ENCODE measurements at regions not wholly inside any gene's neighbourhood (a gene's known extent, or its start where the extent isn't known, plus 50 kb on each side); places are given as distances from the start of the nearest gene placed in this dataset.

DNA sequence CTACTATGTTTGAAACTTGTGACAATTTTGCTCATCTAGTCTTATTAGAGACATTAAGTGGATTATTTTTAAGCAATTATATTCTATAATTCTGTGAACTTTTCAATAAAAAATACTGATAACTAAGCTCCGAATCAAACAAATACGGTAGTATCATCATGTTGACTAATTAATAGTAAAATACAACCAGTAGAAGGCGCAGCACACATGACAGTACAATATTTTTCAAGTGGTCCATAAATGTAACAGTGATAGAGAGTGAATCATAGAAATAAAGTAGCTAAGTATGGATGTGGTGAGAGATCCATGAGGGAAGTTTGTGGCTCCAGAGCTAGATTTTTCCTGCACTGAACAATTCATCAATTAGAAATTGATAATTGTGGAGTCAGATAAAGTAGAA, 666.2 kb downstream of the KCTD8 start:
- DNase-seq (ENCODE audit: low spot score): no peak

DNA sequence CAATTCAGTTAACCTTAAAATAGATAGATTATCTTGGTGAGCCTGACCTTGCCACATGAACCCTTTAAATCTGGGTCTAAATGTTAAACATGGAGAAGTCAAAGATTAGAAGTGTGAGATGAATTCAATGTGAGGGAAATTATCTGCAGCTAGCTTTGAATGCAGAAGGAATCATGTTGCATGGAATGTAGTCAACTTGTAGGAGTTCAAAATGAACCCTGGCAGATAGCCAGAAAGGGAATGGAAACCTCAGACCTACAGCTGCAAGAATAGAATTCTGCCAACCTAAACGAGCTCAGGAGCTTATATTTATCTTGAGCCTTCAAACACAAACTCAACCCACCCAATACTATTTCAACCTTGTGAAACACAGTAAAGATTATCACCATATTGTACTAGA, 632.5 kb downstream of the KCTD8 start:
- DNase-seq (ENCODE audit: low spot score): no peak

DNA sequence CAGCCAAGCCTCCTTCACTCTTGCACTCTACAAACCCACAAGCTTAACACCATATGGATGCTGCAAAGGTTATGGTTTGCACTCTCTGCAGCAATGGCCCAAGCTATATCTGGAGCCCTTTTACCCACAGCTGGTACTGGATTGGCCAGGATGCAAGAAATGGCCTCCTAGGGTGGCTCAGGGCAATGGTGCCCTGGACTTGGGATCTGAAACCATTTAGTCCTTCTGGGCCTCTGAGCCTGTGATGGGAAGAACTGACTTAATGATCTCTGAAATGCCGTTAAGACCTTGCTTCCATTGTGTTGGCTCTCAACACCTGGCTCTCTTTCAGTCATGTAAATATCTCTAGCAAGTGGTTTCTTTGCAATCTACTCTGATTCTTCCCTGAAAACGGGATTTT, 626.0 kb downstream of the KCTD8 start:
- no peak for DNase-seq (ENCODE audit: low spot score)

DNA sequence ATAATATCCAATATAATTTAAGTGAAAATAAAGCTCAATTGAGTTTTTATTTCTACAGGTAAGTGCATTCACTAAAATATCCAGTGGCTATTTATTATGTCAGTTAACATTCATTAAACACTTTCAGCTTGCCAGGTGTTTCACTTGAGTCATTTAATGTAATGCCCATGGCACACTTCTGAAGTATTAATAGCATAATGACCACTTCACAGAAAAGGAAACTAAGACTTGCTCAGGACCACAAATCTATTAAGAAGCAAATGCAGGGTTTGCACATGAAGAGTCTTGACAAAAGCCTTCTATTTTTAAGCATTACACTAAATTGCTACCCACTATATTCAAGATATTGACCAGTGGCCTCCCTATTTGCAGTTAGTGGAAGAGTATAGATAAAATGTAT, 612.7 kb downstream of the KCTD8 start:
- no peak for DNase-seq (ENCODE audit: low spot score)

DNA sequence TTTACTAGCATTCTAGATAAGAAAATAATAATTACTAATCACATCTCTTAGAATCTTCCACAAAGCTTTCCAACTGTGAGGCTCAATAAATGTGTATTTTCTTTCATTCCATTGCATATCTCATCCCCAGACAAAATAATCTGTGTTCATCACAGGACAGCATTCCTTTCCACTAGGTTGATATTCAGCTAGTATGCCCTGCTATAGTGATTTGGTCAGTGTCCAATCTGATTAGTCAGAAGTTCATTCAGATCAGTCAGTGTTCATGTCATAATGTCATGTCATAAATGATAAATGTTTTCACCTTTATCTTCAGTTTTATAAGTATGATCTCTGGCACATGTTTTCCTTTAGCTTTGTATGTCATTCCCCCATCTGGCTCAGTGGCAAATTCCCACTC, 611.4 kb downstream of the KCTD8 start:
- no peak for DNase-seq (ENCODE audit: low spot score)

DNA sequence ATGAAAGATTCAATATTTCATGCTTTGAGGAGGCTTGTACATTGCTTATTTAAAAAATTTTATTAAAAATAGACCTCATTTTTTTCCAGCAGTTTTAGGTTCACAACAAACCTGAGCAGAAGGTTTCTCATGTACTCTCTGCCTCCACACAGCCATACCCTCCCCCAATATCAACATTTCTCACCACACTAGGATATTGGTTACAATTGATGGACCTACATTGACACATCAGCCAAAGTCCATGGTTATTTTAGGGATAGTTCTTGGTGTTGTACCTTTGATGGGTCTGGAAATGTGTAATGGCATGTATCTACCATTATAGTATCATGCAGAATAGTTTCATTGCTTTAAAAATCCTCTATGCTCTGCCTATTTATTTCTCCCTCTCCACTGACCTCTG, 611.0 kb downstream of the KCTD8 start:
- DNase-seq (ENCODE audit: low spot score): no peak

DNA sequence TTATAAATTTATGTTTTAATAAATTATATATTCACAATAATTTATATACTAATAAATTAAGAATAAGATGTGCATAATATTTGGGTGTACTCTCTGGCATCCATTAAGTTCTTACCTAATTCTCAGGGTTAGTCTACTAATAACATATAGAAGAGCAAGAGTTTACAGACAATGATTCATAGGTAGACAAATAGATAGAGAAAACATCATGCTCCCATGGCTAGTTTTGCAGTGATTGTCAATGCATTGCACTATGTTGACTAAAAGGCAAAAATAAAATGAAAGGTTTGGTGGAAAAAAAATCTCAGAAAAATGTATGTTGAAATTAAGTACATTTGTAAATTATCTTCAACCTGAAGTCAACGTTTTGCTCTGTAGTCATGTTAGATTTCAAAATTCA, 606.0 kb downstream of the KCTD8 start:
- DNase-seq (ENCODE audit: low spot score): no peak

DNA sequence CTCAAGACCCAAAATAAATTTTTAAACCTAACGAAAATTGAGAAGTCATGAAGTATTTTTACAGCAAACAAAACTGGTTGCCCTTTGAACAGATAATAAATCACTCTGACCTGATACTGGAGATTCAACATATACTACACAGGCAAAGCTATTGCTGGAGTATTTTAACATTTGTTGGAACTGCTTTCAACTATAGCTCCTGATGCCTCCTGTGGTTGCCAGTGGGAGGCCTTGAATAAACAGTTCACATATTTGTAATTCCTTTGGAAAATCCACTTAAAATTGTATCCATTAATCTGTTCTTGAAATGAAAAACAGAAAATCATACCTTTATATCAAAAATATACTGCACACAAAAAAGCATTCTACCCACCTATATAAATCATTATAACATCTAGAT, 605.1 kb downstream of the KCTD8 start:
- no peak for DNase-seq (ENCODE audit: low spot score)

DNA sequence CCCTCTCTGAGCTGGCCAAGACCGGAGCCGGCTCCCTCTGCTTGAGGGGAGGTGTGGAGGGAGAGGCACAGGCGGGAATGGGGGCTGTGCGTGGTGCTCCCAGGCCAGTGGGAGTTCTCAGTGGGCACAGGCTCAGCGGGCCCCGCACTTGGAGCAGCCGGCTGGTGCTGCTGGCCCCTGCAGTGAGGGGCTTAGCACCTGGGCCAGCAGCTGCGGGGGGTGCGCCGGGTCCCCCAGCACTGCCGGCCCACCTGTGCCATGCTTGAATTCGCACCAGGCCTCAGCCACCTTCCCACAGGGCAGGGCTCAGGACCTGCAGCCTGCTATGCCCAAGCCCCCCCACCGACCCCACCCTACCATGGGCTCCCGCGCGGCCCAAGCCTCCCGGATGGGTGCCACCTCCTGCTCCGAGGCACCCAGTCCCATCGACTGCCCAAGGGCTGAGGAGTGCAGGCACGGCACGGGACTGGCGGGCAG, 602.5 kb downstream of the KCTD8 start:
- no peak for DNase-seq (ENCODE audit: low spot score)

DNA sequence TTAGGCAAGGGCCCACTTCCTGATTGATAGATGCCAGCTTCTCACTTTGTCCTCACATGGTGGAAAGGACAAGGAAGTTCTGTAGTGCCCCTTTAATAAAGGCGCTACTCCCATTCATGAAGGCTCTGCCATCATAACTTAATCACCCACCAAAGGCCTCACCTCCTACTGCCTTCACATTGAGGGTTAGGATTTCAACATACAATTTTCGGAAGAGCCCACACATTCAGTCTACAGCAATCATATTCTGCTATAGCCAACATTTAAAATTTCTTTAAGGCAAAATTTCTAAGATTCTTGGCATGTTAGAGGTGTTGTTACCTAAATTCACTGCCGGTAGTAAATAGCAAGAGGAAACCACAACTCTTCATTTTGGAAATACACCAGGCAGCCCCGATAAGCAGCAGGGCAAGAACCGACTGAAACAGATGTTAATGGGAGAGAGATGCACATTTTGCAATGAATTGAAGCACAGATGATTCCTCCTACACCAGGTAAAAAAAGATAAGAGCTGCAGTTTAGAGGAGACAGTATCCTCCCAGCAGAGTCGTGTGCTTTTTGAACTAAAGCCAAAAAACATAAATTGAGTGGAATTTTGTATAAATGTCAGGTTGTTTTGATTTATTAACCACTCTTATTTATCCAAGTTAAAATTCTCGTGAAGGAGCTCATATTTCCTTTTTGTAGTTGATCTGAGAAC, 594.9 kb downstream of the KCTD8 start:
- DNase-seq (ENCODE audit: low spot score): no peak

DNA sequence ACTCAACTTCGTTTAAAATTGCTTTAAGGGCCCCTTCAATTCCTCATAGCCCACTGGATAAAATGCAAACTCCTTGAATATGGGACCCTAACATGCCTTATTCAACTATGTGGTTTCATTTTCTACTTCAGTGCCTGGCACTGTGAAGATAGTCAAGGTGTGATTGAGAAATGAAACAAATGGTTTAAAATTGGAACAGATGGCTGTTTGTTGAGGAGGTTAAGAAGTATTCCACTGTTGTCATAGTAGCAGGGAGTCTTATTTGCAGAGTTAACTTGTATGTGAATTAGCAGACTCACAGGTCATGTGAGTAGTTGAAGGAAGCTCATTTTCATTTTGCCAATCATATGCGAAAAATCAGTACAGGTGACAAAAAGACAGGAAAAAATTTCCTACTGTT, 593.3 kb downstream of the KCTD8 start:
- DNase-seq (ENCODE audit: low spot score): no peak

DNA sequence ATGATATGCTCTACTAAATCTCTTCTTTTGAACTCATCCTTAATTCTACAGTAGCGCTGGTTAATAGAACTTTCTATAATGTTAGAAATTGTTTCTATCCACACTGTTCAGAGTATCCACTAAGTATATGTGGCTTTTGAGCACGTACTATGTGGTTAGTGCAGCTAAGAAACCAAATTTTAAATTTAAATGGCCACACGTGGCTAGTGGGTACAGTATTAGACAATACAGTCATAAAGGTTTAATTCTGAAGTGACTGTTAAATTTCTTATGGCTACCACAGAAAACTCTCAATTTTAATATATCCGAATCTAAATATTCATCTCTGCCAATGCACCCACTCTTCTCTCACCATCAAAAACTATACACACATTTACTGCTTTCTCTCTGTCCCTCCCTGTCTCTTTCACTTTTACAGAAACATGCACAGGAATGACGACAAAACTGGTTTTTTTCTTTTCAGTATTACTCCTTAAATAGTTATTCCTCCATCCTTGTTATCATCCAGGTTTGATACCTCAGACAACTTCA, 583.9 kb downstream of the KCTD8 start:
- DNase-seq (ENCODE audit: low spot score): no peak

DNA sequence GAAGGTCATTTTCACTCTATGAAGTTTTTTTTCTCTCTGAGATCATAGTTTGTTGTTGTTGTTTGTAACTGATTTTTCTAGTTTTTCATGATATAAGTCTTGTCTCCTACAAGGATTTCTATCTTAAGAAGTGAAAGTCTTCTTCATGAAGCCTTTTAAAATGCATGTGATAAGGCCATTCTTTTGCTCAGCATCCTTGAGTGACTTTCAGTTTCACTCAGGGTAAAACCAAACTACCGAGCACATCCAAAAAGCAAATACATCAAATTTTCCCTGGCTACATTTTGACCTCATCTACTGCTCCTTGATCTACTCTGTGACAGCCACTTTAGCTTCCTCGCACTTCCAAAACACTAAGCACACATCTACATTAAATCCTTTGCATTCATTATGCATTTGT, 580.7 kb downstream of the KCTD8 start:
- DNase-seq (ENCODE audit: low spot score): no peak

DNA sequence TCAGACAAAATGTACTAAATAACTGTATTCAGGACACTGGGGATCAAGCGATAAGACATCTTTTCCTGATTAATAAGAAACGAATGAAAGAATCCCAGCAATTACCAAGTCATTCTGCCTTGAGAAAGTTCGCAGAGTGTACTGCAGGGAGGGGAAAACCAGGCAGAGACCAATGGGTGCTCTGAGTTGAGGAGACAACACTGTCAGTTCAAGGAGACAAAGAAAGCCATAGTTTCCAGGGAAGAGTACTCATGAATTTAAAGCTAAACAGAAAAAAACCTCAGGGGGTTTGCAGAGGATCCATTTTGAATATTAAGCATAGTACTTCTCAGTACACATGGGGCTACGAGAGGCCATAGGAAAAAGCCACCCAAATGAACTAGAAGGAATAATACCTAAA, 573.0 kb downstream of the KCTD8 start:
- no peak for DNase-seq (ENCODE audit: low spot score)

DNA sequence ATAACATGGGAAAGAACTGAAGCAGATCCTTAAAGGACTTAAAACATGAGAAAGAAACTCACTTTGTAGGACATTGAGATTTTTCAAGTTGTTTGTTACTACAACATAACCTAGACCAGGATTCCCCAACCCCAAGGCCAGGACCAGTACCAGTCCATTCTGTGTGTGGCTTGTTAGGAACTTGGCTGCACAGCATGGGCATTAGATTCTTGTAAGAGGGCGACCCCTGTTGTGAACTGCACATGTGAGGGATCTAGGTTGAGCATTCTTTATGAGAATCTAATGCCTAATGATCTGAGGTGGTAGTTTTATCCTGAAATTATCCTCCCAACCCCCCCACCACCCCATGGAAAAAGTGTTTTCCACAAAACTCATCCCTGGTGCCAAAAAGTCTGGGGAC, 566.1 kb downstream of the KCTD8 start:
- no peak for DNase-seq (ENCODE audit: low spot score)

DNA sequence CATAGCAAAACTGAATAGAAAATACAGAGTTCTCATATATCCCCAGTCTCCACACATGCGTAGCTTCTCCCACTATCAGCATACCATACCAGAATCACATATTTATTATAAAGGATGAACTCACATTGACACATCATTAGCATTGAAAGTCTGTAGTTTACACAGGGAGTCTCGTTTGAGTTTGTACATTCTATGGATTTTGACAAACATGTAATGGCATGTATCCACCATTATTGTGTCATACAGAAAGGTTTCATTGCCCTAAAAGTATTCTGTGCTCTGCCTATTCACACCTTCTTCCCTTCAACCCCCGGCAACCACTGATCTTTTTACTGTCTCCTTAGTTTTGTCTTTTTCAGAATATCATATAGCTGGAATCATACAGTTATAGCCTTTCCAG, 562.4 kb downstream of the KCTD8 start:
- no peak for DNase-seq (ENCODE audit: low spot score)

DNA sequence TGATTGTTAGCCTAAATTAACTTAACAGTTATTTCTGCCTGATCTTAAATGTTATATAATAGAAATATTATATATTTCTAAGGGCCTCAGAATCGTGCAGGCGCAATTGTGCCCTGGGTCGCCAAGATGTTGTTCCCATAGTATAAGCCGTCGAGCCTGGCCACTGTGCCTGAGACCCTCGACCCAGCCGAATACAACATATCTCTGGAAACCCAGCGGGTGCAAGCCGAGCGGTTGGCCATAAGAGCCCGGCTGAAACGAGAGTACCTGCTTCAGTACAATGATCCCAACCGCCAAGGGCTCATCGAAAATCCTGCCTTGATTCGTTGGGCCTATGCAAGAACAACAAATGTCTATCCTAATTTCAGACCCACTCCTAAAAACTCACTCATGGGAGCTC, 549.8 kb downstream of the KCTD8 start:
- no peak for DNase-seq (ENCODE audit: low spot score)

DNA sequence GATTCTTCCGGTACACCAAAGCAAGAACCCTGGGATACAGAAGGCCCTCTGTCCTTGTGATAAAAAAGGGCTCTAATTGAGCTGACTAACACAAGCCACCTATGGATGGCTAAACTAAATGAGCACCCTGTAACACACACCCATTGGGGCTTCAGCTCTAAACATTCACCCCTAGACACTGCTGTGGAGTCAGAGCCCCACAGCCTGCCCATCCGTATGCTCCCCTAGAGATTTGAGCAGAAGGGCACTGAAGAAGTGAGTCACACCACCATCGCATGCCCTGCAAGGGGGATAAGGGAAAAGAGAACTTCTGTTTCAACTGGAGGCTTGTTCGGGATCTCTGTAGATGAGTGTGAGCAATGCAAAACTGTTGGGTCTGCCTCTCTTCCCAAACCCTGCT, 545.2 kb downstream of the KCTD8 start:
- DNase-seq (ENCODE audit: low spot score): no peak

DNA sequence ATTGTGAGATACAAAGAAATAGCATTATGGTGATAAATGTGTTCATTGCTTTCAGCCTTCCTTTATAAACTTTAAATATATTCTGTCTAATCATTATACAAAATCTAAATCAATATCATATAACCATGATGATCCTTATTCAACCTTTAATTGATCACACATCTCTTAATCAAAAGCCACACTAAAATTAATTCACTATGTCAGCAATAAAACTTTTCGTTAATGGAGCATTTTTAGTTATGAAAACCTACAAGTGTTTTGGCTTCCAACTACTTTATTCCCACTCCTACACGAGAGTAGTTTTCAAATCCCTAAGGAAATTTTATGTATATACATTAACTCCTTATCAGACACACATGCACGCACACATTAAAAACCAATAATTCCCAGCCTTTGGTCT, 530.2 kb downstream of the KCTD8 start:
- no peak for DNase-seq (ENCODE audit: low spot score)

DNA sequence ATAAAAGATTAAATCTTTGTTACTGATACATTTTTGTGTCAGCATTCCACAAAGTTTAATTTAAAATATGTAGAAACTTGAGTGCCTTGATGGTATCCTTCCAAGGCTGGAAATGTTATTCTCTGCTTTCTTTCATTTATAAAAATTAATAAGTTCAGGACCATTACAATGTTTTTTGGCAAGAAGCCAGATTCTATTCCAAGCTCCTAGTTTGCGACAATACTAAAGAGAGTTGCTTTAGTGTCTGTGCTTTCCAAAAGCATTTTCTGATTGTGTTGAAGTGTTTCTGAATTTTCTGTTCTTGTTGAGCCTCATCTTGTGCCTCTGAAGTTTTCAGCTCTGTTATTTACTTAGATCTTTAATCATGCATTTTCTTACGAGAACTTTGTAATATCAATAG, 516.2 kb downstream of the KCTD8 start:
- DNase-seq (ENCODE audit: low spot score): no peak

DNA sequence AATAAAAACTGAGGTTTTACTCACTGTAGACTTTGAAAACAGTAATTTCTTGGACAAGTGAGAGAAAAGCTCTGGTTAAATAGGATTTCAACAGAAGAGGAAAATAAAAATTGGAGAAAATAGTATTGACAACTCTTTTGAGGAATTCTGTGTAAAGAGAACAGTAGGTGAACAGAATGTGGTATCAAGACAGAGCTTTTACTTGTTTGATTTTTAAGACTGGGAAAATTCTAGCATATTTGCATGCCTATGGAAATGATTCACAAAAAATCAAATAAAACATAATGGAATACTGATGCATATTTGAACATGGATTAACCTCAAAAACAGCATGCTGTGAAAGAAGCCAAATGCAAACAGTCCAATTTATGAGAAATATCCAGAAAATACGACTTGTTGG, 504.6 kb downstream of the KCTD8 start:
- no peak for DNase-seq (ENCODE audit: low spot score)

DNA sequence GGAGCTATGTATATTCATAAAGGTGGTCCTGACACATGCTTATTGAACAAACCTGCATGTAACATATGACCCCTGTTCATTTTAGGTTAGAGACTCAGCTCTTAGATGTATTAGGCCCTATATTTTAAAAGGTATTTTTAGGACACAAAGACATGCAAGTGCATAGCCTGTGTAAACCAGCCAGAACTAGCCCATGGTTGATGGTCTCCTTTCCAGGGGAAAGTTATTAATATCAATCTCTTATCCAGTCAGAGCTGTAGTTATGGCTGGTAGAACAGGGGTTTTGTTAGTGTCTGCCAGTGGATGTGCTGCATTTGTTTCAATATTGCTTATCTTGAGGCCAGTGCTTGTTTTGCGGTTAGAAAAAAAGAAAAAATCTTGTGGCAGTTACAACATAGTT, 488.6 kb downstream of the KCTD8 start:
- DNase-seq (ENCODE audit: low spot score): no peak

DNA sequence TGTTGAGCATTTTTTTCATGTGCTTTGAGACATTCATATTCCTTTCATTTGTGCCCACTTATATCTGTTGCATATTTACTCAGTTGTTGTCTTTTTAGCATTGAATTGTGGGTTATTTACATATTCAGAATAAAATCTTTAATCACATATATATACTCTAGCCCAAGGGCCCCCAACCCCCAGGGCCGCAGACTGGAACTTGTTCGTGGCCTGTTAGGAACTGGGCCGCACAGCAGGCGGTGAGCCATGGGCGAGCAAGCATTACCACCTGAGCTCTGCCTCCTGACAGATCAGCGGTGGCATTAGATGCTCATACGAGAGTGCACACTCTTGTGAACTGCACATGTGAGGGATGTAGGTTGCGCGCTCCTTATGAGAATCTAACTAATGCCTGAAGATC, 480.6 kb downstream of the KCTD8 start:
- no peak for DNase-seq (ENCODE audit: low spot score)

DNA sequence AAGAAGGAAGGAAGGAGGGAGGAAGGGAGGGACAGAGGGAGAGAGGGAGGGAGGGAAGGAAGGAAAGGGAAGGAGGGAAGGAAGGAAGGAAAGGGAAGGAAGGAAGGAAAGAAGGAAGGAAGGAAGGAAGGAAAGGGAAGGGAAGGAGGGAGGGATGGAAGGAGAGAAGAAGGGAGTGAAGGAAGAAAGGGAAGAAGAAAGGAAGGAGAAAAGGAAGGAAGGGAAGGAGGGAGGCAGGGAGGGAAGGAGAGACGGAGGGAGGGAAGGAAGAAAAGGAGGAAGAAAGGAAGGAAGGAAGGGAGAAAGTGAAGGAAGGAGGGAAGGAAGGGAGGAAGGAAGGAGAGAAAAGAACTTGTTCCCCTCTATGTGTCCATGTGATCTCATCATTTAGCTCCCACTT, 465.0 kb downstream of the KCTD8 start:
- no peak for DNase-seq (ENCODE audit: low spot score)
